ENCODE measurements at regions not wholly inside any gene's neighbourhood (a gene's known extent, or its start where the extent isn't known, plus 50 kb on each side); places are given as distances from the start of the nearest gene placed in this dataset.

- FAIRE-seq: no peak
Measured at GRCh38 chr15:39471785-39472574, 108.9 kb upstream of the THBS1 start.

DNA sequence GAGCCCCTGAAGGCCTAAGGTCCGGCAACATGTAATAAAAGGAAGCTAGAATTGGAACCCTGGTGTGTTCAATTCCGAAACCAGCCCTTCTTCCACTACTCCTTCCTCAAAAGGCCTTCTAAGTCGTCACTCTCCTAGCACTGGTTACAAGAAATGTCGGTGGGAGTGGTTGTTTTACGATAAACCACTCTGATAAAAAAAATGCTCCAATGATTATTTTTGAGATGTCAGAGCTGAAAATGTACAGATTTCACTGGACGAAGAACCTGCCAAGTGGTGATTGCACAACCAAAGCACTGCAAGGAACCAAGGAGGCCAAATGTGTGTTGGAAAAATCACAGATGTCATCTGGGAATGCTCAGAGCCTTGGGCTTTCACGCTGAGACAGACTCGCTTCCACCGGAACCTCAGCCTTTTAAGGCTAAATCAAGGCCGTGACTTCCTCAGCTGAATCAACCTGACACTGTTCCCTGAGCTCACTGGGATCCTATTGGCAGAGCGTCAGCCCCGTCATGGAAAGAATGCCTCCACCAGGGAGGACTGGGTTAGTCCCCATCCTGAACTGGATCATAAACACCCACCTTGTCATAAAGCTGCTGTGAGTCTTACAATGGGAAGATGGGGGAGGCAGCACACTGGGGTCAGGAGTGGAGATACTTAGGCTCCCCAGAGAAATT lies 108.1 kb upstream of the THBS1 start:
- FAIRE-seq: no peak

DNA sequence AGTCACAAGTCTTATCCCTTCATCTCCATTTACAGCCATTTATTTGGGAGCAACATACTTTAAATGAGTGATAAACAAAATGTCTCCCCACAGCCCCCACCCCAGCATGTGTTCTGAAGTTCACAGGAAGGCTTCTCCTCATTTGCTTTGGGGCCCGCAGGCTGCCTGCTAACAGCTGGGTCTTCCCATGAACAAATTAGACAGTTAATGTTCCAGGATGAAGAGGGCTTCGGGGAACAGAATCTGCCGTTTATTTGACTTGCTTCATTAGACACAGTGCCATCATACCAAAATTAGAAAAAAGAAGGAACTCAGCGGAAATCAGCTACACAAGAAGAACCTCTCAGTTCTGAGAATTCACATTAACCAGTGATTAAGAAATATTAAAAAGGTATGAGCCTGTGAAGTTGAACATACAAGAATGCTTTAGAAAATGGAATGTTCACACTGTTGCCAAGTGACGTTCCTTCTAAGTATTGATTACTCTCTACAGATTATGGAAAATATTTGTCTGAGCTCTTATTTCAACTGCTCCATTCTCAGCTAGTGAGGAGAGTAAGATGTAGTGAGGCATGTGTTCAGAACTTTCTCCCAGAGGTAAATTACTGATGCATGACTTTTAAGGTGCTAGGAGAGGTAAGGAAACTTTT lies 107.5 kb upstream of the THBS1 start:
- FAIRE-seq: no peak

DNA sequence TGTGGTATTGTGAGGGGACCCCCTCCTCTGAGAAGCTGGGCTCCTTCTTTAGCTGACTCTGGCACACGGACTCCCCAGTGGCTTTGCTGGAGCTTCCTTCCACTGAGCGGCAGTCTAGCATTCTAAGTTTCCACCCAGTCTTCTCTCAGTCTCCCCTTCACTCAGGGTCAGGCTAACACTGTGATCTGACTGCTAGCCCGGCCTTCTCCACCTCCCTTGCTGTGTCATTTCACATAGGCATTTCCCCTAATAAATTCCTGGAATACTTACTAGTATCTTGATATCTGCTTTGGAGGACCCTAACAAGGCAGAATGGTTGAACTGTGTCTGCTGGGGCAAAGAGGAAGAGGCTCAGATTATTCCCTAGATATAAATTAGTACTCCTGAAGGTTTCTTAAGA lies 106.2 kb upstream of the THBS1 start:
- no peak for FAIRE-seq

DNA sequence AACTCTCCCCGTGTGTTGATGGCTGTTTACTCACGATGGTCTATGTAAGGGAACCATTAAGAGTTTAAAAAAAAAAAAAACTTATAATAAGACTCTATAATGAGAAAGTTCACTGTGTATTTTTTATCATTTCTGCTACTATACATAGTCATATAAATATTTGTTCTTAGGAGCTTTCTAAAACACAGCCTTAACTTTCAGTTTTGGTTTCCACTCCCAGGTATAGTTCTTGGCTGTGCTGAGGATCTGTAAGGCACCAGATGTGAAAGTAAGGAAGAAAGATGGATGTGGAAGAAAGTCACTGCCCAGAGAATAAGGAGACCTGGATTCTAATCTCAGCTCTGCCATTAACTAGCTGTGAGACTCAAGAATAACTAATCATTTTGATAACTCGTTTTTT lies 101.9 kb upstream of the THBS1 start:
- no peak for FAIRE-seq

- FAIRE-seq: no peak
Measured at GRCh38 chr15:39479911-39480310, 101.0 kb upstream of the THBS1 start.

GRCh38 chr15:39482459-39482858 lies 98.4 kb upstream of the THBS1 start:
- no peak for FAIRE-seq

- FAIRE-seq: no peak
Measured at GRCh38 chr15:39486621-39487457, 94.0 kb upstream of the THBS1 start.

GRCh38 chr15:39487458-39487735 lies 93.5 kb upstream of the THBS1 start:
- FAIRE-seq: no peak

GRCh38 chr15:39488516-39488915 lies 92.4 kb upstream of the THBS1 start:
- no peak for FAIRE-seq

DNA sequence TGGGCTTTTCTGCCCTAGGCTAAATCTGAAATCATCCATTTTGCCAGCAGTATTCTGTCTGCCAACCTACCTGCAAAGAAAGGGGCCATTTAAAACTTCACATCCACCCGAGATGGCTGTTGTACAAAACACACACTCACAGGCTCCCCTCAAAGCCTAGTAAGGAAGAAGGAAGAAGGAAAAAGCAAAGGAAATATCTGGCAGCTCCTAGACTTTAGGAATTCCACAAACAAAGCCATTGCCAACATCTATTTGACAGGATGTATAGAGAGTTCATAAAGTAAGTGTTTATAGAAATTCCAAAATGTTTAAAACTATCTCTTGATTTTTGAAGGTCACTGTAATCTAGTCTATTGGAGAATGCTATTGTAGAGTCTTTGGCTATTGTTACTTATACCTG lies 91.9 kb upstream of the THBS1 start:
- FAIRE-seq: no peak

- FAIRE-seq: no peak
Measured at GRCh38 chr15:39491115-39491885, 89.6 kb upstream of the THBS1 start.

GRCh38 chr15:39491886-39492490 lies 88.9 kb upstream of the THBS1 start:
- no peak for FAIRE-seq

- no peak for FAIRE-seq
Measured at GRCh38 chr15:39493424-39494067, 87.3 kb upstream of the THBS1 start.

GRCh38 chr15:39494462-39494861 lies 86.4 kb upstream of the THBS1 start:
- no peak for FAIRE-seq

DNA sequence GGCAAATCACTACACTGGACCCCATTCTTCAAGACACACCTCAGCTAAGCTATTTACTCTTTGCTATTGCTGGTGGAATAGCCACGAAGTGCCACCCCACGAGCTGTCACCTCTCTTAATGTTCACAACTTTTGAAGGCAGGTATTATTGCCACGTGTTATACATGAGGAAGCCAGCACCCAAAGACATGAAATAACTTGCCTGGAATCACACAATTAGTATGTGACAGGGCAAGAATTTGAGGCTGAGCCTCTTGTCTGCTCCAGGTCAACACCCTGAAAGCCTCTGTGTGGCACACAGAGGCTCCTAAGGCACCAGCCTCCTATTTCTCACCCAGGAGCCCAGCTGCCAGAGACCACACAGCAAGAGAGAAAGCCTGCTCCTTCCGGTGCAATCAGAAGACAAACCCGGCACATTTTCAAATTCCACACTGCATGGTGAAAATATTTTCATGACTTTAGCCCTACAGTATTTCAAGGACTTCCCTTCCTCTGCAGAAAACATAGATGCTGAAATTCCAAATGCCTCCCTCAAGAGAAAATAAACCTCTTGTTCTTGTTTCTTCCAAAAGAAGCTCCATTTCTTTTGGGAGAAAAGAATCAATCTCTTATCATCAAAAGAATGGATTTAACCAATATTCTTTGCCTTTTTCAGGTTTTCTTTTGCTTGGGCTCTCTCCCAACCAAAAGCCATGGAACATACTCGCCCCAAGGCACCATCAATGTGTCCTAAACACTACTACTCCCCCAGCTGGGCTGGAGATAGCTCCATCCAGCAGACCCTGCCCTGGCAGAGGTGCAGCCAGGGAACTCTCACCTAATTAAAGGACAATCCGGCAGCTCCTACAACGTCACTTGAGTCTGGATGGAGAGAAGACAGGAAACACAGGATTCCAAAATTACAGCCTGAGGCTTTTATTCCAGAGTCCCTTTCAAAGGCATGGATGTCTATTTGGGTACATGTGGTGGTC lies 84.7 kb upstream of the THBS1 start:
- no peak for FAIRE-seq

DNA sequence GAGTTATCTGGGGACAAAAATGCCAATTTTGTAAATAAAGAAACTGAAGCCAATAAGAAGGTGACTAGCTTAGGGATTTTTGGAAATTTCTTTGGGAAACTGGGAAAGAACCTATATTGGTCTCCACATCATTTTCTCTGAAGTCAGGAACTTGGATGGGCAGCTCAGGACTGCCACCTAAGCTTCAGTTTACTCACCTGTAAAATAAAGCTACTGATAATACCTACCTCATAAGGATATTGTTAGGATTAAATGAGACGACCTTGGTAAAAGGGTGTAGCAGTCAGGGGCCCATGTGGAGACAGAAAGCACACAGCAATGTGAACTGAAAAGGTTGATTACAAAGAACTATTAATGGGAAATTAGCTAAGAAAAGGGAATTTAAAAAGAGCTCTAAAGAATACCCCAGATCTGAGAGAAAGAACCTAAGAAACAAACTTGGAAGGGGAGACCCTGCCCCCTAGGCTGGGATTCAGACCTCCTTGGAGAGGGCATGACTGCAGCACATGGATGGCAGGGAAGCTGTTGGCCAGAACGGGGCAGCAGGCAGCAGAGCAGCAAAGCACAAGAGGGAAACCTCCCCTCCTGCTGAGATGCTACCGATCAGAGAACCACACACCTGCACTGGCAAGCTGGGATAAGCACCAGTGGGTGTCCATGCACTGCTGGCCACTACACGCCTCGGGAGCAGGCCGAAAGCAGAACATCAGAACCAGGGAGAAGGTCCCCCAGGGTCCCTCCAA lies 83.7 kb upstream of the THBS1 start:
- no peak for FAIRE-seq

DNA sequence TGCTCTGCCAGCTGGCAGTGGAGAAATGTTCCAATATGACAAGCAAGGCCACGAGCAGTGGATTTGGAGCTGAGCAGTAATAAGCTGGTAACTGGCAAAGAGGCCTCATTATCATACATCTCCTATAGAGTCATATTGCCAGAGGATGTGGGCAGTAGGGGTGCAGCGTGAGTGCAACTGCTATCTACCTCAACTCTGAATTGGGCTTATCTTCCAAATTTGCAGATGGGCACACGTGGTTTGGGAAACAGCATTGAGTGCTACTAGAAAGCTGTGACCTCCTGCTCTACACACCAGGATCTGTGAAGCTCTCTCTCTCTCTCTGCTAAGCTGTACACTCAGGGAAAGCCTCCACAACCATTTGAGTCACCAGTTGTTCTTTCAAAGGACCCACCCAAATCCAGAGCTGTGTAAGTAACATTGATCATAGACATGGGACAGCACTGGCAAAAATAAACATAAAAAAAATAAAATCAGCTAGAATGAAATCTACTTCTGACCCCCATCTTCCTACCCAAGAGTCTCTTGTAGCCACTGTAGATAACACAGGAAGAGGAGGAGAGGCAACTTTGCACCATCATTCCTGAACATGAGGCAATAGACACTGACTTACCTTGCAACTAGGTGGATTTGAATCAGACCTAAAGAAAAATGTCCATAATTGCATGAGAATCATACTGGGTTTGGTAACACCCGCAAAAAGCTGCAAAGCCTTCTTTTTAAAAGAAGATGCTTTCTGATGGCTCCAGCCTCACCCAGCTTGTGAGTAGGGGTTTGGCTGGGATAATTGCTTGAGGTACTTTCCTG lies 82.9 kb upstream of the THBS1 start:
- FAIRE-seq: no peak

GRCh38 chr15:39498629-39499028 lies 82.2 kb upstream of the THBS1 start:
- no peak for FAIRE-seq
